Keratinocyte (primary cell): ENCODE measurements at regions not wholly inside any gene's neighbourhood (a gene's known extent, or its start where the extent isn't known, plus 50 kb on each side); places are given as distances from the start of the nearest gene placed in this dataset.

ENCODE experiments used
- DNase-seq: peaks from one replicate; pipeline ENCODE4 v3.0.0-alpha.2; 2011; ENCODE audit warnings: low read depth, missing footprints, low spot score
- FAIRE-seq: peaks from 2 replicates; lab custom pipeline; 2011; peaks lifted over from hg19 to GRCh38; lab: Jason Lieb, UNC
- H2AFZ ChIP-seq: 2 replicates; pipeline ENCODE4 v1.6.0; 2012; ENCODE audit warnings: low read length, control low read depth, inconsistent platforms; ENCODE audit not compliant: control insufficient read depth
- H3K27ac ChIP-seq: 2 replicates; pipeline ENCODE4 v1.5.1; 2011; ENCODE audit warnings: low read length; ENCODE audit not compliant: control insufficient read depth, insufficient read depth
- H3K27me3 ChIP-seq: 3 replicates; pipeline ENCODE4 v1.6.0; 2011; ENCODE audit warnings: low read length; ENCODE audit not compliant: control insufficient read depth, insufficient read depth; ENCODE audit errors: extremely low read depth
- H3K36me3 ChIP-seq, 2 experiments: 2 replicates in 1 of 2; 3 replicates in 1 of 2; pipeline ENCODE4 v1.5.1; 2011; ENCODE audit warnings: low read length in 2 of 2, mild to moderate bottlenecking in 1 of 2; ENCODE audit not compliant: control insufficient read depth in 2 of 2, insufficient read depth in 2 of 2; ENCODE audit errors: extremely low read depth in 1 of 2
- H3K4me1 ChIP-seq: 3 replicates; pipeline ENCODE4 v1.5.1; 2011; ENCODE audit warnings: low read length; ENCODE audit not compliant: control insufficient read depth, insufficient read depth; ENCODE audit errors: extremely low read depth
- H3K4me2 ChIP-seq: 3 replicates; pipeline ENCODE4 v1.6.0; 2011; ENCODE audit warnings: low read depth, low read length; ENCODE audit not compliant: control insufficient read depth, insufficient read depth; ENCODE audit errors: extremely low read depth
- H3K4me3 ChIP-seq, 3 experiments: fragments of 200-600 bp in 1 of 3; sonication (generic) in 1 of 3; 2 replicates in 2 of 3; 3 replicates in 1 of 3; pipeline ENCODE4 v1.5.1; 2011 to 2016; ENCODE audit warnings: low read length in 3 of 3, mild to moderate bottlenecking in 3 of 3, control low read depth in 2 of 3, inconsistent platforms in 1 of 3, low read depth in 1 of 3, mixed read lengths in 1 of 3, mixed run types in 1 of 3, moderate library complexity in 1 of 3; ENCODE audit not compliant: control insufficient read depth in 2 of 3, insufficient read depth in 2 of 3; ENCODE audit errors: extremely low read depth in 1 of 3
- H3K79me2 ChIP-seq: 2 replicates; pipeline ENCODE4 v1.6.0; 2012; ENCODE audit warnings: low read length; ENCODE audit not compliant: control insufficient read depth, insufficient read depth
- H3K9ac ChIP-seq: 3 replicates; pipeline ENCODE4 v1.6.0; 2011; ENCODE audit warnings: low read length; ENCODE audit not compliant: control insufficient read depth, insufficient read depth; ENCODE audit errors: extremely low read depth
- H3K9me1 ChIP-seq: 3 replicates; pipeline ENCODE4 v1.6.0; 2011; ENCODE audit warnings: low read length; ENCODE audit not compliant: control insufficient read depth, insufficient read depth; ENCODE audit errors: extremely low read depth
- H3K9me3 ChIP-seq: 2 replicates; pipeline ENCODE4 v1.5.1; 2012; ENCODE audit warnings: low read depth, low read length; ENCODE audit not compliant: control insufficient read depth
- H4K20me1 ChIP-seq: 3 replicates; pipeline ENCODE4 v1.6.0; 2011; ENCODE audit warnings: low read length; ENCODE audit not compliant: control insufficient read depth, insufficient read depth; ENCODE audit errors: extremely low read depth
- CTCF ChIP-seq, 3 experiments: IDR thresholded peaks in 1 of 3; conservative IDR thresholded peaks in 1 of 3; optimal IDR thresholded peaks in 1 of 3; 2 replicates in 2 of 3; 3 replicates in 1 of 3; pipeline versions ENCODE3 to v1.5.1; 2011; ENCODE audit warnings: low read length in 3 of 3, mild to moderate bottlenecking in 3 of 3, moderate library complexity in 2 of 3, control low read depth in 1 of 3, inconsistent platforms in 1 of 3; ENCODE audit not compliant: insufficient read depth in 2 of 3; ENCODE audit errors: extremely low read depth in 1 of 3
- EZH2 ChIP-seq: IDR thresholded peaks from one replicate; pipeline ENCODE4 v1.6.1; 2012; ENCODE audit warnings: inconsistent platforms, mild to moderate bottlenecking, low read length, moderate library complexity
- dilution Hi-C: fragments of 300-500 bp; cut with MboI; formaldehyde crosslinking; loops from one replicate; pipeline ENCODE4 v1.7.0; 2020; ENCODE audit warnings: low sequenced_read_pairs; ENCODE audit not compliant: extremely low pct_ligation_motif_present

- no peaks in the 10 kb centered on the region for H3K36me3 ChIP-seq
- no peak overlapping the region for H3K4me2 ChIP-seq
- DNase-seq (no peak), FAIRE-seq (no peak)
- no peaks in the 10 kb centered on the region for H3K79me2 ChIP-seq
- TF ChIP-seq CTCF (optimal IDR thresholded peaks at IDR 0.05 in 1 of 3, IDR thresholded peaks at IDR 0.05 in 1 of 3, conservative IDR thresholded peaks at IDR 0.05 in 1 of 3; ENCODE audit: extremely low read depth in 1 of 3, insufficient read depth in 2 of 3, low read length in 3 of 3), result no peak
- no peak overlapping the region for H3K9ac ChIP-seq
- no peaks in the 10 kb centered on the region for H4K20me1 ChIP-seq
- no peaks in the 10 kb centered on the region for H3K9me1 ChIP-seq
- H3K4me1 ChIP-seq, result no peaks in the 10 kb centered on the region
- H3K9me3 ChIP-seq, result peaks cover 3% of the 10 kb centered on the region
- no peak overlapping the region for H3K4me3 ChIP-seq
- dilution Hi-C loops, result no loop called here
- no peak overlapping the region for H3K27ac ChIP-seq
- H2AFZ ChIP-seq, result no peak overlapping the region
- H3K27me3 ChIP-seq, result no peaks in the 10 kb centered on the region
These were observed 306.2 kb upstream of the DPPA4 start for GRCh38 chr3:109643590-109643989.

GRCh38 chr3:109644332-109644731, 307.0 kb upstream of the DPPA4 start:
- H3K4me1 ChIP-seq, result no peaks in the 10 kb centered on the region
- H2AFZ ChIP-seq, result no peak overlapping the region
- no peak for TF ChIP-seq CTCF (optimal IDR thresholded peaks at IDR 0.05 in 1 of 3, IDR thresholded peaks at IDR 0.05 in 1 of 3, conservative IDR thresholded peaks at IDR 0.05 in 1 of 3; ENCODE audit: extremely low read depth in 1 of 3, insufficient read depth in 2 of 3, low read length in 3 of 3)
- no peak for TF ChIP-seq EZH2
- no peaks in the 10 kb centered on the region for H3K9me1 ChIP-seq
- no peaks in the 10 kb centered on the region for H4K20me1 ChIP-seq
- H3K79me2 ChIP-seq, result no peaks in the 10 kb centered on the region
- FAIRE-seq (no peak), DNase-seq (no peak)
- H3K4me3 ChIP-seq, result no peak overlapping the region
- no peak overlapping the region for H3K9ac ChIP-seq
- peaks cover 3% of the 10 kb centered on the region for H3K9me3 ChIP-seq
- no peak overlapping the region for H3K4me2 ChIP-seq
- H3K27me3 ChIP-seq, result no peaks in the 10 kb centered on the region
- no peaks in the 10 kb centered on the region for H3K36me3 ChIP-seq
- no peak overlapping the region for H3K27ac ChIP-seq
- dilution Hi-C loops, result no loop called here
